Fibroblast of skin of back (primary cell): ENCODE measurements at regions not wholly inside any gene's neighbourhood (a gene's known extent, or its start where the extent isn't known, plus 50 kb on each side); places are given as distances from the start of the nearest gene placed in this dataset.
"Not testable (repeated sequence)": the region's sequence is repeated elsewhere in the genome, so short reads cannot be mapped to it uniquely, and the experiment has no call there.

Source experiments
- DNase-seq: peaks from one replicate; pipeline ENCODE4 v3.0.0-alpha.2; 2013

- no peak for DNase-seq
These were observed 55.6 kb downstream of the OR4C45 start for GRCh38 chr11:50088231-50088630.

GRCh38 chr11:50098186-50098725 lies 65.6 kb downstream of the OR4C45 start:
- no peak for DNase-seq

GRCh38 chr11:50102916-50103315 lies 70.2 kb downstream of the OR4C45 start:
- no peak for DNase-seq

GRCh38 chr11:50140686-50141085 lies 108.0 kb downstream of the OR4C45 start:
- DNase-seq: not testable (repeated sequence)

GRCh38 chr11:50146308-50146707 lies 113.6 kb downstream of the OR4C45 start:
- DNase-seq: not testable (repeated sequence)

- not testable (repeated sequence) for DNase-seq
These were observed 115.3 kb downstream of the OR4C45 start for GRCh38 chr11:50147946-50148345.

- DNase-seq: no peak
These were observed 122.8 kb downstream of the OR4C45 start for GRCh38 chr11:50155508-50155907.

GRCh38 chr11:50164050-50164449 lies 131.4 kb downstream of the OR4C45 start:
- no peak for DNase-seq

GRCh38 chr11:50169634-50170033 lies 137.0 kb downstream of the OR4C45 start:
- no peak for DNase-seq

GRCh38 chr11:50170115-50170514 lies 137.4 kb downstream of the OR4C45 start:
- DNase-seq: no peak

- peak; percentile 5 for DNase-seq
These were observed 141.5 kb downstream of the OR4C45 start for GRCh38 chr11:50174189-50174588.

GRCh38 chr11:50174975-50175374 lies 142.3 kb downstream of the OR4C45 start:
- no peak for DNase-seq

GRCh38 chr11:50178737-50179136 lies 146.1 kb downstream of the OR4C45 start:
- DNase-seq: no peak

GRCh38 chr11:50181334-50181733 lies 148.7 kb downstream of the OR4C45 start:
- no peak for DNase-seq

GRCh38 chr11:50182486-50182885 lies 149.8 kb downstream of the OR4C45 start:
- no peak for DNase-seq

- not testable (repeated sequence) for DNase-seq
These were observed 150.5 kb downstream of the OR4C45 start for GRCh38 chr11:50183170-50183569.

- no peak for DNase-seq
These were observed 153.5 kb downstream of the OR4C45 start for GRCh38 chr11:50186146-50186545.

GRCh38 chr11:50187220-50187619 lies 154.5 kb downstream of the OR4C45 start:
- no peak for DNase-seq

GRCh38 chr11:50188040-50188439 lies 155.4 kb downstream of the OR4C45 start:
- no peak for DNase-seq

- no peak for DNase-seq
These were observed 160.1 kb downstream of the OR4C45 start for GRCh38 chr11:50192743-50193142.

GRCh38 chr11:50214376-50214775 lies 181.7 kb downstream of the OR4C45 start:
- no peak for DNase-seq

- no peak for DNase-seq
These were observed 188.0 kb downstream of the OR4C45 start for GRCh38 chr11:50220651-50221050.

- not testable (repeated sequence) for DNase-seq
These were observed 205.7 kb downstream of the OR4C45 start for GRCh38 chr11:50238368-50238767.

GRCh38 chr11:50246183-50246582 lies 213.5 kb downstream of the OR4C45 start:
- DNase-seq: no peak

- no peak for DNase-seq
These were observed 214.0 kb downstream of the OR4C45 start for GRCh38 chr11:50246699-50247098.
